Fibroblast of peridontal ligament (primary cell): ENCODE measurements at regions not wholly inside any gene's neighbourhood (a gene's known extent, or its start where the extent isn't known, plus 50 kb on each side); places are given as distances from the start of the nearest gene placed in this dataset.
"Not testable (repeated sequence)": the region's sequence is repeated elsewhere in the genome, so short reads cannot be mapped to it uniquely, and the experiment has no call there.

Source experiments
- DNase-seq: peaks from one replicate; pipeline ENCODE4 v3.0.0-alpha.2; 2010; ENCODE audit errors: extremely low read depth

- no peak for DNase-seq
Measured at GRCh38 chr1:193931356-193931755, 744.9 kb upstream of the B3GALT2 start.

- DNase-seq: no peak
Measured at GRCh38 chr1:193929374-193930033, 743.1 kb upstream of the B3GALT2 start.

- no peak for DNase-seq
Measured at GRCh38 chr1:193927550-193927949, 741.1 kb upstream of the B3GALT2 start.

- no peak for DNase-seq
Measured at GRCh38 chr1:193926956-193927355, 740.5 kb upstream of the B3GALT2 start.

DNA sequence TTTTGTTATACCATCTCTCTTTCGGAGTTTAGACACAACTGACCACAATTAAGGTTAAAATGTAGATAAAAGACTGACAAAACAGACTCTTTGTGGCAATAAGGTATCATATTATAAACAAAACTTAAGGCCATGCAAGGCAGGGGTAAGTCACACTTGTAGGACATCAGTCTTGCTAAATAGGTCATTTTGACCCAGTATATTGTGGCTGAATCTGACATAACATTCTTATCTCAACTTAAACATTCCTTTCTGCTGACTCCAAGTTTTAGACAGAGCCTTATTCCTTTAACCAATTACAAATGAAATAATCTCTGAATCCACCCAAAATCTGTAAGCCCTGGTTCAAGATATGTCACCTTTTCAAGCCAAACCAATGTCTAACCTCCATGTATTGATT lies 733.4 kb upstream of the B3GALT2 start:
- no peak for DNase-seq

GRCh38 chr1:193916452-193916851 lies 730.0 kb upstream of the B3GALT2 start:
- no peak for DNase-seq

DNA sequence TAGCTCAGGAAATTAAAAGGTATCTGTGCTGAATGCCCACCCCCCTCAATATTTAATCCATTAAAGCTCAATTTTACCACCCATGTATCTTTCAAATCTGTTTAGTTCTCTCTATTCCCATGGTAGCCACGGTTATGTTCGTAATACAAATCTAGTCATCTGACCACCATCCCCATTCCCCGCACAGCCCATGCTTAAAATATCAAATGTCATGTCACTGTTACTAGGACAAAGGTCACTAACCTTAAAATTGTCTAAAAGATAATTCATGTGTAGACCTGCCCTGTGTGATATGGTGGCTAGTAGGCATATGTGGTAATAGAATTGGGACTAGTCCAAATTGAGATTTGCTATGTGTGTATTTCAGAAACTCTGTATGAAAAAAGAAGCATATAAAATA lies 728.5 kb upstream of the B3GALT2 start:
- DNase-seq: no peak

DNA sequence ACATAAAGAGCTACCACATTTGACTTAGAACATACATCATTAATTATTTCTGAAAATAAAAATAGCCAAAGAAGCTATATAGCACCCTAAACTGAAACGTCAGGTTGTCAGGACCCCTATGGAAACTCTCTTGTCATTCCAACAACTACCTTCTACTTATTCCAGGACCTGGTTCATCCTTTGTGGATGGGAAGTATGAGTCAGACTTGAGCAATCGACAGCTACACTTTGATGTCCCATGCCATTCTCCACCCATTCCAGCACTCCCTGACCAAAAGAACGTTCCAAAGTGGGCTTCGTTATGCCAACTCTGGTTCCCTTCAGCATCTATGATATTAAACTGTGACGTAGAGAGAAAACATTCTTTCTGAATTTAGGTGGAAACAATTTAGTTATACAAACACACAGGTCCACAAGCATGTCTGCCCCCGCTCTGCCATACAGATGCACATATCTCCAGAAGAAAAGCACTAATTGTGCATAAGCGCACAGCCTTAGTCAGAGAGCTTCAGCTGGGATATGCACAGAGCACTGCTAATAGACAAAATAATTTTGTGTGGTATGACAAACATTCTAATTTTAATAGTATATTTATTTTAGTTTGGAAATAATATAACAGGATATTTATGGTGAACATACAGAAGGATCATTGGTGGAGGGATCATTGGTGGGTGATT lies 723.1 kb upstream of the B3GALT2 start:
- DNase-seq: no peak

DNA sequence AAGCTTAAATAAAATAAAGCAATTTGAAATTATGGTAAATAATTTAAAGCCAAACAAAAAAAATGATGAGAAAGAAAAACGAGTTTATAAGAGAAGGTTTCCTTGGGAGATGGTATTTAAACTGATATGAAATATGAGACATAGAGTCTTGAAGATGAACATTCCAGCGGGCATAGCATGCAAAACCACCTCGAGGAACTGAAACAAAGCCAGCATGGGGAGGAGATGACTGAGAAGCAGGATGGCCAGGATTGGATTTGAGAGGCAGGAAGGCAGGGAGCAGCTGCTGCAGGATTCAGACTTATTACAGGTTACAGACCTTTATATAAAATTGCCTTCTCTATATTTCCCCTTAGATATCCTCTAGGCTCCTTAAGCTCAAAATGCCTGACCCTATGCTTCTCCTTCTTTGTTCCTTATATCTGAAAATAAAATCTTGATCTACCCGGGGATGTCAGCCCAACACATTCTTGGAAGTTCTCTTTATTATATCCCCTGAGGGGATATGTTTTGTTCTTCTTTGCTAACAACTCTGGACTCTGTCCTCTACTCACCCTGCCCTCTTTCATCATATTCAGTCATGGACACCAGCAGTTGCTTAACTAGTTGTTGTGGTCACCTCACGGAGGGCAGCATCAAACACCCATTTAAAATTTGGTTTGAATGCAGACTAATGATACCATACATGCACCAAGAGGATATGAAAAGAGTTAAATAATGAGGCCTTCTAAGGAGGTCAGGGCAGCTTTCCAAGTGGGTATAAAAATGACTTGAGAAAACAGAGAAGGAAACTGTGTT lies 719.1 kb upstream of the B3GALT2 start:
- peak; percentile 45 for DNase-seq

- no peak for DNase-seq
Measured at GRCh38 chr1:193891788-193892187, 705.4 kb upstream of the B3GALT2 start.

GRCh38 chr1:193890935-193891334 lies 704.5 kb upstream of the B3GALT2 start:
- DNase-seq: no peak

GRCh38 chr1:193884848-193885558 lies 698.6 kb upstream of the B3GALT2 start:
- DNase-seq: no peak

GRCh38 chr1:193877920-193878319 lies 691.5 kb upstream of the B3GALT2 start:
- not testable (repeated sequence) for DNase-seq

DNA sequence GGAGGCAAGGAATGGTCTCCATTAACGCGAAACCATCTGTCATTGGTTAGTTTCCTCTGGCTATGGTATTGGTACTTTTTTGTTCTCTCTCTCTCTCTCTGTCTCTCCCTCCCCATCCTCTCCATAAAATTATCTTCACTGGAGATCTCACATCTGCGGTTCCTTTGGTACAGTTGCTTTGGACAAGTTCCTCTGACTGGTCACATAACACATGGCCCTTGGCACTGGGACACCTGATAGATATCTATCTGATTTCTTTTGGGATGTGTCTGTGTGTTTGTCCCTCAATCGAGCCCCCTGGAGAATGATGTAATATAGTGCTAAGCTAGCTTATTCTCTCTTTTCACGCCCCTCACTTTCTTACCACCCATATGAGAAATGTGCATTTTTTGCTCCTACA lies 682.0 kb upstream of the B3GALT2 start:
- no peak for DNase-seq

GRCh38 chr1:193856261-193856660 lies 669.8 kb upstream of the B3GALT2 start:
- DNase-seq: no peak

GRCh38 chr1:193850745-193851144 lies 664.3 kb upstream of the B3GALT2 start:
- no peak for DNase-seq

DNA sequence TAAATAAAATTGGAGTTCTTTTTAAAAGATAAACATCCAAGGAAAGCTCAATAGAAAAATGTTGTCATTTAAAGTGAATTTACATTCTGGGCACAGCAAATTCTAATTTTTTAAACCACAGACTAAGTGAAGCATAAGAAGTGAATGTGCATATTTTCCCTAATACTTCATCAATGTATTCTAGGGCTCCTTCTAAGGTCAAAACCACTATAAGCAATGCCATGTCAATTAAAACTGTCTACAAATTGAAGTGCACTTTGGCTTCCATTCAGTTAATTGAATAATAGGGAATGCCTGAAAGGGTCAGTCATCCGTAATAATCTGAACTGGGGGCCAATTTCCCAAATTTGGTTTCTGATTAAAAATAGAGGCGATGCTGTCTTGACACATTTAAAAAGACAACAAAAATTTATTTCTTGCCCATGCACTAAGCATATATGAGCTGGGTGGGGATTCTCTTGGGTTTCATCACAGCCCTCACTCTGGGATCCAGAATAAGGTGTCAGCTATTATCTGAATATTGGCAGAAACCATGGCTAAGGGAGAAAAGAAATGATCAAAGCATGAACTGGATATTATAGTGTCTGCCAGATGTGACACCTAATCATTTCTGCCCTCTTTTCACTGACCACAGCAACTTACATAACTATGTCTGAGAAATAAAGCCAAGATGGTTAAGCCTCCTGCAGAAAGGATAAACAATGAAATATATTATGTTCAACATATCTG lies 660.6 kb upstream of the B3GALT2 start:
- DNase-seq: peak; percentile 3

DNA sequence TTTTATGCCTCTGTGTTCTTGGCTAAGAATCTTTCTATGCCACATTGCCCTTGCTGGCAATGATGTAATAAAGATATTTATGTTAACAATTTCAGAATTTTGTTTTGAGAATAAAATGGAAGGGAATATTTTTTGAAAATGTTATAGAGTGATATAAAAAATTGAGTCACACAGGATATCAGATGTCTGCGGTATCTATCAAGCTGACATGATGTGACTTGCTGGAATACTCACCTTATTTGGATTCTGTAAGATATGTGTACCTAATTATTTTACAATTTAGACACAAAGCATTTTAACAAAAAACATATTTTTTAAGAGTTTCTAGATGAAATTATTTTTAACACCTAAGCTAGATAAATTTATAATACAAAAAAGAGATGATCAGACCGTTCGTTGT lies 660.0 kb upstream of the B3GALT2 start:
- no peak for DNase-seq

- DNase-seq: no peak
Measured at GRCh38 chr1:193841857-193842256, 655.4 kb upstream of the B3GALT2 start.

DNA sequence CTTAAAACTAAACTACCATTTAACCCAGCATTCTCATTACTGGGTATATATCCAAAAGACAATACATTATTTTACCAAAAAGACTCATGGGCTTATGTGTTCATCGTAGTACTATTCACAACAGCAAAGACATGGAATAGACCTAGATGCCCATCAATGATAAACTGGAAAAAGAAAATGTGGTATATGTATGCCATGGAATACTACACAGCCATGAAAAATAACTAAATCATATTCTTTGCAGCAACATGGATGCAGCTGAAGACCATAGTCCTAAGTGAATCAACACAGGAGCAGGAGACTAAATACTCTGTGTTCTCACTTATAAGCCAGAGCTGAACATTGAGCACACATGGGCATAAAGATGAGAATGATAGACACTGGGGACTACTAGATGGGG lies 645.1 kb upstream of the B3GALT2 start:
- no peak for DNase-seq

- DNase-seq: no peak
Measured at GRCh38 chr1:193827516-193827915, 641.1 kb upstream of the B3GALT2 start.

GRCh38 chr1:193819376-193819775 lies 633.0 kb upstream of the B3GALT2 start:
- no peak for DNase-seq
